T47D (cell line): ENCODE measurements at regions not wholly inside any gene's neighbourhood (a gene's known extent, or its start where the extent isn't known, plus 50 kb on each side); places are given as distances from the start of the nearest gene placed in this dataset.
A peak's percentile ranks its signal among the peaks of the same experiment; 100 is the strongest.
"Not testable (repeated sequence)": the region's sequence is repeated elsewhere in the genome, so short reads cannot be mapped to it uniquely, and the experiment has no call there.

Experiments
- DNase-seq, 2 experiments: peaks; one replicate each; pipeline versions ENCODE4 v3.0.0 to v3.0.0-alpha.2; 2011 to 2012; ENCODE audit warnings: low read depth in 1 of 2, low spot score in 1 of 2
- JUND ChIP-seq: IDR thresholded peaks from 2 replicates; pipeline ENCODE4 v1.6.1; 2012; ENCODE audit warnings: low read depth
- in situ Hi-C: cut with HindIII; loops from 2 replicates; pipeline ENCODE4 v1.10.0; 2016; ENCODE audit warnings: low sequenced_read_pairs, low pct_unique_long_range_greater_than_20kb

DNA sequence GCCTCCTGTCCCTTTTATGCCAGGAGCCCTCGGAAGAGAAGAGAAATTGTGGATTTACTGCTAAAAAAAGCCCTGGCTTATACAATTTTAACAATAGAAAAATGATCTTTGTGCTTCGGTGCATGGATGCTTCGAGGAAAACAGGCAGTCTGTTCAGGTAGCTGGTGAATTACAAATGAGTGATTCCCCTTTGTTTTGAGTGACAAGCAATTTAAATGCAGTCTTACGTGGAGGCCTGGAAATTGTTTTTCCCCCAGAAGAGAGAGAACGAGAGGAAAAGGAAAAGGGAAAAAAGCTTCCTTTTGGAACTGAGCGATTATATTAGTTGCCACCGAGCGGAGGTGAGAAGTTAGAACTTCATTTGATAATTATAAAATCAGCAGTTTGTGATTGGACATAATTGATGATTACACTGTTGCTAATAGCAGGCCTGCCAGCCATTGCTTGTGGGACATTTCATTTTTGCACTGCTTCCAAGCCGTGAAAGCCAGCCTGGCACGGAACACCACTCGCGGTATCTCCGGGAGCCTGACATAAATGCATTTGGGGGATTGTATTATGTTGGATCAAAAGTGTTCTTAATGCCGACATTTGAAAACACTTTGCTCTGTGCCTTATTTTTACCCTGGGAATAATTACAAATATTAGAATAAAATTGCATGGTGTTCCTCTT lies 117.7 kb downstream of the PHETA1 start:
- in situ Hi-C loops, result no loop called here
- no peak for TF ChIP-seq JUND
- DNase-seq, result no peak

DNA sequence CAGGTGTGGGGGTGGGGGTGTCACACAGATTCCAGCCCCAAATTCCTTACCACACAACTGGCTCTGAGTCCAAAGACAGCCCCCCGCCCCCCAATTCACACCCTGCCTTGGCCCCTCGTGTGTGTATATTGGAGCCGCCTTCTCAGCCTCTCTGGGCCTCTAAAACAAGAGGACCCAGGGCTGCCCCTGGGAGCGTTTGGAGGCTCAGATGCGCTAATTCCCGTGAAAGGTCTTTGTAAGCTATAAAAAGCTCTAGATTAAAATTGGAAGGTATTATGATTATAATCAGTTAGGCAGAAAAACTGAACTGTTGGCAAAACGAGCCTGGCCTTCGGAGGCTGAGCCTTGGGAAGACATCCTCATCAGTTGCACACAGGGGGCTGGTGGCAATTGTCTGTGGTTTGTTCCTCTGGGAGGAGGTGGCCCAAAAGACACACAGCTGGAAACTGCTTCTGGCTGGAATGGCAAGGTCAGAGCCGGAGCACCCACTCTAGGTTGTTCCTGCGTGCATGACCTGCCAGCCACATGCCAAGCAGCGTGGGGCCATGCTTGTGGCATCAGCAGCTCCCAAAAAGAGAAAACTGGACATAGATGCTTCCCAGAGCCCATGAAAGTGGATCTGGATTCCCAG lies 118.5 kb downstream of the PHETA1 start:
- DNase-seq, result no peak
- in situ Hi-C loops, result no loop called here
- no peak for TF ChIP-seq JUND

DNA sequence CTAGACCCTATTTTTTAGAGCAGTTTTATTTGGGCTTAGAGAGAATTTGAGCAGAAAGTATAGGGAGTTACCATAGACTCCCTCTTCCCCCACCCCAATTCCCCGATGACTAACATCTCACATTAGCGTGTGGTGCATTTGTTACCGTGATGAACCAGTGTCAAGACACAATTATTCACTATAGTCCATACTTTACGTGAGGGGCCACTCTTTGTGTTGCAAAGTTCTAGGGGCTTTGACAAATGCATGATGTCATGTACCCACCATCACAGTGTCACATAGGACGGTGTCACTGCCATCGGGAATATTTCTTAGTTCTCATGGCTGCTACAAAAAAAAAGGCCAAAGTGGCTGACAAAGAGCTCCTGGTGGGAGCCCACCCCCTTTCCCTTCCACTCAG lies 119.1 kb downstream of the PHETA1 start:
- in situ Hi-C loops, result no loop called here
- TF ChIP-seq JUND, result no peak
- no peak for DNase-seq

DNA sequence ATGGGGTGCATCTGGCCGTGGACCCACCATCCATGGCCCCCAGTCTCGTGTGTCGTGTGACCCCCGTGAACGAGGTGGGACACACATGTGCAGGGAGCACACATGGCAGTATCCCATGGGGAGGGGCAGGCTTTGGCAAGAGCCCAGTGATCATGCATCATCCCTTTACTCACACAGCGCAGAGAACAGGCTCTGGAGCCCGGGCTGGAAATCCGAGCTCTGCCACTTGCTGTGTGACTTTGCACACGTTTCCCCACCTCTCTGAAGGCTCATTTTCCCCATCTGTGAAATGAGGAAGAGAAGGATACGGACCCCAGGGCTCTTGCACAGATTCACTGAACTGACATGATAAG lies 119.9 kb downstream of the PHETA1 start:
- TF ChIP-seq JUND, result no peak
- in situ Hi-C loops, result no loop called here
- DNase-seq, result no peak

DNA sequence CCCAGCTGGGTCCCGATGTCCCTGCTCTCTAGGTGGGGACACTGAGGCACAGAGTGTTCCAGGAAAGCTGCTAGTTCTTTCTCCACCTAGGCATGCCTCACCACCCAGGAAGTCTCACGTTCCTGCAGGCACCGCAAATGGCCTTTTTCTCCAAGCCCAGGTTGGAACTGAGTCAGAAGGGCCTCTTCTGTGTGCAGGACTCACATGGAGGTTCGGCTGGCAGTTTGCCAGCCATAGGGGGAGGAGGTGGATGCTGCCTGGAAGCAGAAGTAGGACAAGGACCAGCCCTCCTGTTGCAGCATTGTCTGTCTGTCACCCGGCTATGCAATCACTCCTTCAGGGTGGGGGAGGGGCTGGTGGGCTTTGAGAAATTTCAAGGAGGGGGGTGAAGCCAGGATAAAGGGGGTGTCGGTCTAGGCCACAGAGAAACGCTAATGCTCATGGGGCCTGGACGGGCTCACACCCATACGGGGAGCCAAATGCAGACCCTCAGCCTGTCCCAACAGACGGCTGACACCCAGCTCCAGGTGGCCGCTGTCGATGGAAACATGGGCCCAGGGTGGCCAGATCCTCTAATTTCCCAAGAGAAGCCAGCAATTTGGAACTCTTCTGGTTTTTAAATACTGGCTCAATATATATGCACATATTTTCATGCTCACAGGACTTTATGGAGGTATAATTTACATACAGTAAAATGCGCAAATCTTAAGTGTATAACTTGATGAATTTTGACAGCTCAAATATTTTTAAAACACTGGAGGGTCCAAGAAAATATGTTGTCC lies 120.5 kb downstream of the PHETA1 start:
- DNase-seq, result no peak
- in situ Hi-C loops, result no loop called here
- TF ChIP-seq JUND, result no peak

DNA sequence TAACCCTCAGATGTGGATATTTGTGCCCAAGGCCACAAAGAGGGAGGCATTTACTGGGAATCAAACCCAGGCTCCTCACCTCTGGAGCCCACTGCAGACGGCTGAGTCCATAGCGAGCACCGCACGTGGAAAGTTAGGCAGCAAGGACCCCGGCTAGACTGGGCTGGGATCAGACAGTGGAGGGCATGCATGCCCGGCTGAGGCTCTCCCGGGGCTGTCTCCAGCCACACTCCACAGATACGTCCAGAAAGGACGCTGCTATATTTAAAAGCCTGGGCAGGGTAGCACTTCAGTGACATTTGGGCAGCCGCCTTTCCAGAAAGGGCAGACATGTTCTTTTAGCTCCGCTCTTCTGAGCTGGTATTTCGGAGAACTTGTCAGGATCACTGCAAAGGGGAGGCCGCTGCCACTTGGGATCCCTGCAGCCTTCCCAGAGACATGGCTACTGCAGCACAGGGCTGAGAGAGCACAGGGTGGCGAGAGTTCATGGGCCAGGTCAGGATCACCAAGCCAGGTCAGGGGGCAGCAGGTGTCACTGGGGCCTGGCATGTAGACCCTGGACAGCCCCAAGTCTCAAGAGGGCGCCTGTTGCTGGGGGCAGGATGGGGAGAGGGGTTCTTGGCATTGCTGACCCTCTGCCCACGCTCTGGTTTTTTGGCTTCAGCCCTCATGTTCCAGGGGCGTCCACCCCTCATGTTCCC lies 121.7 kb downstream of the PHETA1 start:
- in situ Hi-C loops, result no loop called here
- no peak for TF ChIP-seq JUND

DNA sequence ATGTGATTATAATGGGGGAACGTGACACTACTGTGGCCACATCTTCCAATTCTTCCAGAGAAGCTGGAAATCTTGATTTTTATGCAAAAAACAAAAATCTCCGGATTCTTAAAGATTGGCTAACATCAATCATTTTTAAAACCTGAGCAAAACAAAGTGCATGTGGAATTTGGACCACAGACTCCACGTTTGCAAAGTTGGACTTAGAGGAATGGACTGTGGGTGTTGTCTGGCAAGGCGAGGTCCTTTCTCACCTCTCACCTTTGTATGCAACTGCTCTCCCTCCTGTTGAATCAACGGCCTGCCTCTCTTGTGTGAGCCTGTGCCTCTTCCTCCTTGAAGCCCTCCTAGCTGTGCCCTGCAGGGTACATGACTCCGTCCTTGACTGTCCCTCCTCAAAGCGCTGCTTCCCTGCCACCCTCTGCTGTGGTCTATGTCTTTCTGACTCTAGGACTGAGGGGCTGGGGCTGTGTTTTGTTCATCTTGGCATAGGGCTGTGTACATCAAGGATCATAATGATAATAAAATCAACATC lies 122.4 kb downstream of the PHETA1 start:
- no peak for DNase-seq
- in situ Hi-C loops, result no loop called here
- no peak for TF ChIP-seq JUND

More for the DNA sequence above, 121.7 kb downstream of the PHETA1 start:
- no peak for DNase-seq

DNA sequence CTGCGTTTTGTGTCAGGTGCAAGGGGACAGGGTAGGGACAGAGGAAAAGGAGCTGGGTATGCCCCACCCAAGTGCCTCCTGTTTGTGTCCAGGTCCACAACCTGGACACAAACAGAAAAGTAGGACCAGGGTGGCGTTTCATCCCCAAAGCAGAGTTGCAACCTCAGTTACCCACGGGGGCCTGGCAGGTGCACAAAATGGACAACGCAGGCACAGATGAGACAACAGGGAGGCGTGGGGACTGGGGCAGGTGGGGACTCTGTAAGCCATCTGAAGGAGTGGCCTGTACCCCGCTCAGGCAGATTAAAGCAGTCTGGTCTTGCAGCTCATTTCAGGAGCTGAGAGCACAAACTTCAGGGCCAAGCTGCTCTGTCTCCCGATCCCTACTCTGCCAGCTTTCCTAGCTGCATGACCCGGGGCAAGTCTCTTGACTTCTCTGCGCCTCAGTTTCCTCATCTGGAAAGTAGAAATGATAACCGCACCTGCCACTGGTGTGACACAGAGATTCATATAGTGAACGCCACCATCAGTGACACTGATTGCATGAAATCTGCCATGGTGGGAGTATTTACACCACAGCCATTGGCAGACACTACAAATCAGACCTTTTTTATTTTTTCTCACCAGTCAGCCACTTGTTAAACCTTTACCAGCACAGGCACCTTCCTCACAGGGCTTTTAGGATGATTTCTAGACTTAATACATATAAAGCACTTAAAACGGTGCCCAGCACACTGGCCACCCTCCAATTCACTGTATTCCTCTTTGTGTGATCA lies 123.0 kb downstream of the PHETA1 start:
- in situ Hi-C loops, result no loop called here
- TF ChIP-seq JUND, result no peak
- no peak for DNase-seq

DNA sequence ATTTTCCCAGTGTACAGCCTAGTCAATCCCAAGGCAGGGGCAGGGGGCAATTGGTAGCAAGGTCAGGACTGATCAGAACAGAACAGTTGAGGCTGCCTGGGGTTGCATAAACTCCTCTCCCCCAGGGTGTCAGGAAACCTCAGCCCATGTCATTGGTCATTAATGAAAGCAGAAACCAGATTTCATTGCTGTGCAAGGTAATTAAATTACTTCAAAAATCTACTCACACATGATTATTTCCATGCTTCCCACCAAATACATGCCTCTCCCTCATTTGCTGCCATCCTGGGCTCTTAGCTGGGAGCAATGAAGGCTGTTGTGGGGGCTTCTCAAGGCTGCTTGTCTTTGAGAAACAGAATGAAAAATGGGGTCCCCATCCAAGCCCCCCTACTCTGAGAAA lies 124.2 kb downstream of the PHETA1 start:
- in situ Hi-C loops, result no loop called here
- TF ChIP-seq JUND, result no peak

DNA sequence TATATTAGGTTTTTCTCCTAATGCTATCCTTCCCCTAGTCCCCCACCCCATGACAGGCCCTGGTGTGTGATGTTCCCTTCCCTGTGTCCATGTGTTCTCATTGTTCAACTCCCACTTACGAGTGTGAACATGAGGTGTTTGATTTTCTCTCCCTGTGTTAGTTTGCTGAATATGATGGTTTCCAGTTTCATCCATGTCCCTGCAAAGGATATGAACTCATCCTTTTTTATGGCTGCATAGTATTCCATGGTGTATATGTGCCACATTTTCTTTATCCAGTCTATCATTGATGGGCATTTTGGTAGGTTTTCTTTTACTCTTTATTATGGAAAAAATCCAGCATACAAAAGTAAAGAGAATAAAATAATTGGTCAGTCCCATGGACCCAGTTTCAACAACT lies 126.1 kb downstream of the PHETA1 start:
- DNase-seq, in situ Hi-C loops: not testable (repeated sequence)

More for the DNA sequence above, 124.2 kb downstream of the PHETA1 start:
- no peak for DNase-seq

DNA sequence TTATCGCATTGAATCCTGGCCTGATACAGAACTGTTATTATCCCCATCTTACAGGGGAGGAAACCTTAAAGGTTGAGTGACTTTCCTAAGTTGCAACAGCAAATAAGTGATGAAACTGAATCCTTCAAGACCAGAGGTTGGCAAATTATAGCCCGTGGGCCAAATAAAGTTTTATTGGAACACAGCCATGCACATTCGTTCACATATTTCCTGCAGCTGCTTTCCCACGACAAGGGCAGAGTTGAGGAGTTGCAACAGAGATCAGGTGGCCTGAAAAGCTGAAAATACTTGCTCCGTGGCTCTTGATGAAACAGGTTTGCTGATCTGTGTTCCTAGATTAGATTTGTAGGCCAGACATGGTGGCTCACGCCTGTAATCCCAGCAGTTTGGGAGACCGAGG lies 126.7 kb downstream of the PHETA1 start:
- in situ Hi-C loops, result no loop called here
- no peak for TF ChIP-seq JUND
- peak in 1 of 2 experiments; percentile 44 for DNase-seq

DNA sequence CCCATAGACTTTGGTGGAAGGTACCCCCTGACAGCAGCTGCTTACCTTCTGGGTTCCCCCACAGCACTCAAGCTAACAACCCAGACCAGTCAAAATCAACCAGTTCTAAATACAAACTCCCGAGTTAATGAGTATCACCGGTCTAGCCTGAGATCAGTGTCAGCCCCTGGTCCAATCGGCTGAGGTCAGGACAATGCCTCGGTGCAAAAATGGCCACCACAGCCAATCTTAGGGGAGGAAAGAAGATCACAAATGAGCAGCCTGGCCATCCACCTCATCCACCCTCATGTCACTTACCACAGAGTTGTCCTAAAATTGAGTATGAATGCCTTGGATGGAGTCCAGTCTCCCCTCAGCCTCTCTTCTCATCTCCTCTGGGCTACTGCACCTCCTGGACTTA lies 128.5 kb downstream of the PHETA1 start:
- in situ Hi-C loops, result no loop called here
- TF ChIP-seq JUND, result no peak
- DNase-seq, result no peak
